ENCODE measurements at regions not wholly inside any gene's neighbourhood (a gene's known extent, or its start where the extent isn't known, plus 50 kb on each side); places are given as distances from the start of the nearest gene placed in this dataset.

DNA sequence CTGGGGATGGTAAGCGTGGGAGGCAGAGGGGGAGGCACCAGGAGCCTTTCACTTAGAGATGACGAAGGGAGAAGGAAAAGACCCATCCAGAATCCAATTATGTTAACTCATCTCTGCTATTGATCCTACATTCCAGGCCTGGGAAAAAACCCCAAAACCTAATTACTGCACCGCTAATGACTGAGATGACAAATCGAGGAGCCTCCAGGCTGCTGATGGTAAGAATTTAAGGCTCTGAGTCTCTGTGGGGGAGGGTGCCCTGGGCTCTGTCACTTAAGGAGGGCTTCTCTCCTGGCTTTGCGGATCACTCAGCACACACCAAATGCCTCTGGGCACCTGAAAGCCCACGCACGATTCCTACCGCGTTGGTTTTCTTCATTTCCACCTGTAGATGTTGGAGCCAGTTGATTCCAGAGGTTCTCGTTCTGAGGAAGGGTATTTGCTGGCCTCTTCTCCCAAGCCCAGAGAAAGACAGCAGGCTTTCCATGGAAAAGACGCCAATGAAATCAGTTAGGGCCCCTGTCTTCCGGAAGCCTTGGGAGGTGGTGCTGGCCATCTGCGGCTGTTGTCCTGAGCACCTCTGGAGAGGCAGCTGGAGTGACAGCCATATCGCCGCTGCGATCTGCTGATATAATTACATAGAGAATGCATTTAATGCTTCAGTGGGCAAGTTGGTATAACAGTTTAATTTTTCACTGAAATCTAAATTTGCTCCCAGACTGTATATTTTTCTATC lies 751.2 kb downstream of the BRD1 start:
- TF ChIP-seq, protein P1, sequence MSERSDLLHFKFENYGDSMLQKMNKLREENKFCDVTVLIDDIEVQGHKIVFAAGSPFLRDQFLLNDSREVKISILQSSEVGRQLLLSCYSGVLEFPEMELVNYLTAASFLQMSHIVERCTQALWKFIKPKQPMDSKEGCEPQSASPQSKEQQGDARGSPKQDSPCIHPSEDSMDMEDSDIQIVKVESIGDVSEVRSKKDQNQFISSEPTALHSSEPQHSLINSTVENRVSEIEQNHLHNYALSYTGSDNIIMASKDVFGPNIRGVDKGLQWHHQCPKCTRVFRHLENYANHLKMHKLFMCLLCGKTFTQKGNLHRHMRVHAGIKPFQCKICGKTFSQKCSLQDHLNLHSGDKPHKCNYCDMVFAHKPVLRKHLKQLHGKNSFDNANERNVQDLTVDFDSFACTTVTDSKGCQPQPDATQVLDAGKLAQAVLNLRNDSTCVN (tag by site-specific recombination; optimal IDR thresholded peaks at IDR 0.05), result no peak
- TF ChIP-seq ZNF121 (tag by site-specific recombination; IDR thresholded peaks at IDR 0.05) (no peak), ZNF76 (tag by site-specific recombination; IDR thresholded peaks at IDR 0.05; ENCODE audit: borderline replicate concordance, low read depth) (no peak), KLF10 (tag by site-specific recombination; IDR thresholded peaks at IDR 0.05) (no peak), ZNF10 (tag by site-specific recombination; IDR thresholded peaks at IDR 0.05) (no peak), YY1 (tag by site-specific recombination; IDR thresholded peaks at IDR 0.05) (no peak), ZNF157 (tag by site-specific recombination; IDR thresholded peaks at IDR 0.05) (no peak), ZNF670 (tag by site-specific recombination; IDR thresholded peaks at IDR 0.05; ENCODE audit: low read depth) (no peak)
- TF ChIP-seq, protein P2, sequence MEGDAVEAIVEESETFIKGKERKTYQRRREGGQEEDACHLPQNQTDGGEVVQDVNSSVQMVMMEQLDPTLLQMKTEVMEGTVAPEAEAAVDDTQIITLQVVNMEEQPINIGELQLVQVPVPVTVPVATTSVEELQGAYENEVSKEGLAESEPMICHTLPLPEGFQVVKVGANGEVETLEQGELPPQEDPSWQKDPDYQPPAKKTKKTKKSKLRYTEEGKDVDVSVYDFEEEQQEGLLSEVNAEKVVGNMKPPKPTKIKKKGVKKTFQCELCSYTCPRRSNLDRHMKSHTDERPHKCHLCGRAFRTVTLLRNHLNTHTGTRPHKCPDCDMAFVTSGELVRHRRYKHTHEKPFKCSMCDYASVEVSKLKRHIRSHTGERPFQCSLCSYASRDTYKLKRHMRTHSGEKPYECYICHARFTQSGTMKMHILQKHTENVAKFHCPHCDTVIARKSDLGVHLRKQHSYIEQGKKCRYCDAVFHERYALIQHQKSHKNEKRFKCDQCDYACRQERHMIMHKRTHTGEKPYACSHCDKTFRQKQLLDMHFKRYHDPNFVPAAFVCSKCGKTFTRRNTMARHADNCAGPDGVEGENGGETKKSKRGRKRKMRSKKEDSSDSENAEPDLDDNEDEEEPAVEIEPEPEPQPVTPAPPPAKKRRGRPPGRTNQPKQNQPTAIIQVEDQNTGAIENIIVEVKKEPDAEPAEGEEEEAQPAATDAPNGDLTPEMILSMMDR (tag by site-specific recombination; IDR thresholded peaks at IDR 0.05), result no peak
- TF ChIP-seq, protein P3, sequence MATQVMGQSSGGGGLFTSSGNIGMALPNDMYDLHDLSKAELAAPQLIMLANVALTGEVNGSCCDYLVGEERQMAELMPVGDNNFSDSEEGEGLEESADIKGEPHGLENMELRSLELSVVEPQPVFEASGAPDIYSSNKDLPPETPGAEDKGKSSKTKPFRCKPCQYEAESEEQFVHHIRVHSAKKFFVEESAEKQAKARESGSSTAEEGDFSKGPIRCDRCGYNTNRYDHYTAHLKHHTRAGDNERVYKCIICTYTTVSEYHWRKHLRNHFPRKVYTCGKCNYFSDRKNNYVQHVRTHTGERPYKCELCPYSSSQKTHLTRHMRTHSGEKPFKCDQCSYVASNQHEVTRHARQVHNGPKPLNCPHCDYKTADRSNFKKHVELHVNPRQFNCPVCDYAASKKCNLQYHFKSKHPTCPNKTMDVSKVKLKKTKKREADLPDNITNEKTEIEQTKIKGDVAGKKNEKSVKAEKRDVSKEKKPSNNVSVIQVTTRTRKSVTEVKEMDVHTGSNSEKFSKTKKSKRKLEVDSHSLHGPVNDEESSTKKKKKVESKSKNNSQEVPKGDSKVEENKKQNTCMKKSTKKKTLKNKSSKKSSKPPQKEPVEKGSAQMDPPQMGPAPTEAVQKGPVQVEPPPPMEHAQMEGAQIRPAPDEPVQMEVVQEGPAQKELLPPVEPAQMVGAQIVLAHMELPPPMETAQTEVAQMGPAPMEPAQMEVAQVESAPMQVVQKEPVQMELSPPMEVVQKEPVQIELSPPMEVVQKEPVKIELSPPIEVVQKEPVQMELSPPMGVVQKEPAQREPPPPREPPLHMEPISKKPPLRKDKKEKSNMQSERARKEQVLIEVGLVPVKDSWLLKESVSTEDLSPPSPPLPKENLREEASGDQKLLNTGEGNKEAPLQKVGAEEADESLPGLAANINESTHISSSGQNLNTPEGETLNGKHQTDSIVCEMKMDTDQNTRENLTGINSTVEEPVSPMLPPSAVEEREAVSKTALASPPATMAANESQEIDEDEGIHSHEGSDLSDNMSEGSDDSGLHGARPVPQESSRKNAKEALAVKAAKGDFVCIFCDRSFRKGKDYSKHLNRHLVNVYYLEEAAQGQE (tag by site-specific recombination; IDR thresholded peaks at IDR 0.05), result no peak
- TF ChIP-seq, protein P4, sequence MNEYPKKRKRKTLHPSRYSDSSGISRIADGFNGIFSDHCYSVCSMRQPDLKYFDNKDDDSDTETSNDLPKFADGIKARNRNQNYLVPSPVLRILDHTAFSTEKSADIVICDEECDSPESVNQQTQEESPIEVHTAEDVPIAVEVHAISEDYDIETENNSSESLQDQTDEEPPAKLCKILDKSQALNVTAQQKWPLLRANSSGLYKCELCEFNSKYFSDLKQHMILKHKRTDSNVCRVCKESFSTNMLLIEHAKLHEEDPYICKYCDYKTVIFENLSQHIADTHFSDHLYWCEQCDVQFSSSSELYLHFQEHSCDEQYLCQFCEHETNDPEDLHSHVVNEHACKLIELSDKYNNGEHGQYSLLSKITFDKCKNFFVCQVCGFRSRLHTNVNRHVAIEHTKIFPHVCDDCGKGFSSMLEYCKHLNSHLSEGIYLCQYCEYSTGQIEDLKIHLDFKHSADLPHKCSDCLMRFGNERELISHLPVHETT (tag by site-specific recombination; IDR thresholded peaks at IDR 0.05), result no peak
- TF ChIP-seq, protein P5, sequence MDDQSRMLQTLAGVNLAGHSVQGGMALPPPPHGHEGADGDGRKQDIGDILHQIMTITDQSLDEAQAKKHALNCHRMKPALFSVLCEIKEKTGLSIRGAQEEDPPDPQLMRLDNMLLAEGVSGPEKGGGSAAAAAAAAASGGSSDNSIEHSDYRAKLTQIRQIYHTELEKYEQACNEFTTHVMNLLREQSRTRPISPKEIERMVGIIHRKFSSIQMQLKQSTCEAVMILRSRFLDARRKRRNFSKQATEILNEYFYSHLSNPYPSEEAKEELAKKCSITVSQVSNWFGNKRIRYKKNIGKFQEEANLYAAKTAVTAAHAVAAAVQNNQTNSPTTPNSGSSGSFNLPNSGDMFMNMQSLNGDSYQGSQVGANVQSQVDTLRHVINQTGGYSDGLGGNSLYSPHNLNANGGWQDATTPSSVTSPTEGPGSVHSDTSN (CRISPR knock-in tag; IDR thresholded peaks at IDR 0.05), result no peak
